Adrenal gland (tissue), 9 donors: ENCODE measurements at regions not wholly inside any gene's neighbourhood (a gene's known extent, or its start where the extent isn't known, plus 50 kb on each side); places are given as distances from the start of the nearest gene placed in this dataset.

Source experiments
- DNase-seq, 7 donors: peaks; one replicate each; pipeline ENCODE4 v3.0.0-alpha.2; 2019 to 2020
- H3K27ac ChIP-seq, 5 donors: fragments of 200-600 bp; sonication (generic) in 4 of 5; 1 replicate in 3 of 5; 2 replicates in 2 of 5; pipeline versions ENCODE4 v1.5.1 to v1.8.0; 2016 to 2020; ENCODE audit warnings: mild to moderate bottlenecking in 1 of 5
- H3K27me3 ChIP-seq: fragments of 200-600 bp; 2 replicates; pipeline ENCODE4 v1.8.0; 2021
- H3K36me3 ChIP-seq, 2 donors: fragments of 200-600 bp; replicated peaks in 1 of 2; 1 replicate in 1 of 2; 2 replicates in 1 of 2; pipeline versions ENCODE4 v1.5.1 to v1.8.0; 2018 to 2022
- H3K4me1 ChIP-seq, 2 donors: fragments of 200-600 bp; replicated peaks in 1 of 2; 1 replicate in 1 of 2; 2 replicates in 1 of 2; pipeline versions ENCODE4 v1.5.1 to v1.8.0; 2018 to 2021
- H3K4me3 ChIP-seq, 4 donors: fragments of 200-600 bp; sonication (generic) in 3 of 4; one replicate each; pipeline ENCODE4 v1.5.1; 2016 to 2018
- H3K9me3 ChIP-seq, 3 donors: fragments of 200-600 bp; sonication (generic) in 1 of 3; replicated peaks in 1 of 3; 1 replicate in 2 of 3; 2 replicates in 1 of 3; pipeline versions ENCODE4 v1.5.1 to v1.8.0; 2016 to 2021
- CTCF ChIP-seq, 6 experiments: fragments of 450-650 bp in 4 of 6; fragments of 200-600 bp in 2 of 6; sonication (generic) in 1 of 6; IDR thresholded peaks; 1 replicate in 5 of 6; 2 replicates in 1 of 6; pipeline versions ENCODE4 v1.5.1 to v1.8.0; 2016 to 2021; ENCODE audit warnings: antibody characterized with exemption in 6 of 6, mild to moderate bottlenecking in 2 of 6, moderate library complexity in 1 of 6
- POLR2A ChIP-seq, 2 donors: fragments of 450-650 bp; IDR thresholded peaks; one replicate each; pipeline ENCODE4 v1.6.1; 2017; ENCODE audit warnings: antibody characterized with exemption in 2 of 2, mild to moderate bottlenecking in 2 of 2, moderate library complexity in 1 of 2
- WGBS, 4 donors: extraction: QIAGEN DNeasy Blood & Tissue Kit in 2 of 4; methylation state at CpG; one replicate each; pipeline versions ENCODE4 v1.1.5 to v1.1.7; 2013 to 2017; 5-methylcytosine and 5-hydroxymethylcytosine counted together
- intact Hi-C, 2 donors: fragments of 100-400 bp; cut with DNase I; formaldehyde crosslinking; loops; one replicate each; pipeline versions ENCODE4 v1.14.1 to v1.15.0; 2022 to 2023
- donor health status: healthy with polysubstance abuse.
- donor health status: Bipolar disorder and iron deficiency.
- donor health status: DM: yes; HTN: yes; CAD: no.
- donor health status: DM: no; HTN: no; CAD: no.
- donor health status: DM: no; HTN: no; CAD: no.

DNA sequence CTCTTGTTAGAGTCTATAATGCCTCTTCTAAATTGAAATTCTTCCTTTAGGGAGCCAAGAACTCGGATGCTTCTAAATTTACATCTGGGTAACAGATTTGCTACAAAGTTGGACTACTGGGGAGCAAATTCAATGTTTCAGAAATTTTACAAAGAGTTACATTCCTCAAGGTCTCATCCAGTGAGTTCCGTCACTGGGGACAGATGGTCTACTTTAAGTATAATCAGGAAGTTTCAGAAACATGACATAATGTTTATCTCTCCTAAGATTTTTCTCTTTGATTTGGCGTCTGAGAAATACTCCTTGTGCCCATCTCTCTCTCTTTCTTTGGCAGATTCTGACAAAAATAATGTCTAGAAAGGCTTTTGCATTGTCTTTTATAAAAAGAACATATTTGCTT lies 81.5 kb upstream of the MBNL2 start:
- WGBS, 4 donors, result 46 to 51% (median 51%) methylated on average over 3 of the region's 3 CpGs
- Histone ChIP-seq H3K4me1 (peaks cover 0 to 17% of the 10 kb centered on the region in 2 donors), H3K4me3 (no peak overlapping the region), H3K36me3 (no peaks in the 10 kb centered on the region), H3K9me3 (no peaks in the 10 kb centered on the region), H3K27ac (no peak overlapping the region), H3K27me3 (no peaks in the 10 kb centered on the region)
- no peak for DNase-seq
- intact Hi-C loops, result no loop called here
- TF ChIP-seq CTCF (IDR thresholded peaks at IDR 0.05), result no peak
- TF ChIP-seq POLR2A (IDR thresholded peaks at IDR 0.05), result no peak

- Histone ChIP-seq H3K9me3 (no peaks in the 10 kb centered on the region), H3K36me3 (no peaks in the 10 kb centered on the region), H3K4me3 (peak overlapping the region in 1 of 4 donors; percentile 49), H3K27me3 (no peaks in the 10 kb centered on the region), H3K4me1 (peaks cover 0 to 17% of the 10 kb centered on the region in 2 donors), H3K27ac (peak overlapping the region in 2 of 5 donors; percentile 35 to 73)
- 56 to 66% (median 62%) methylated on average over 3 of the region's 3 CpGs for WGBS, 4 donors
- no peak for DNase-seq
- TF ChIP-seq POLR2A (IDR thresholded peaks at IDR 0.05), result no peak
- no peak for TF ChIP-seq CTCF (IDR thresholded peaks at IDR 0.05)
- intact Hi-C loops, result no loop called here
Observed at GRCh38 chr13:97141097-97141496, 81.0 kb upstream of the MBNL2 start.

- Histone ChIP-seq H3K27me3 (no peaks in the 10 kb centered on the region), H3K9me3 (no peaks in the 10 kb centered on the region), H3K36me3 (no peaks in the 10 kb centered on the region), H3K4me1 (peaks cover 0 to 17% of the 10 kb centered on the region in 2 donors), H3K27ac (peak overlapping the region in 4 of 5 donors; percentile 35 to 73 (median 56)), H3K4me3 (peak overlapping the region in 2 of 4 donors; percentile 12 to 49)
- 4 to 23% (median 14%) methylated on average over 5 of the region's 5 CpGs for WGBS, 4 donors
- DNase-seq, result peak; percentile 67 to 86 (median 75)
- no peak for TF ChIP-seq CTCF (IDR thresholded peaks at IDR 0.05)
- peak; percentile 37 to 95 for TF ChIP-seq POLR2A (IDR thresholded peaks at IDR 0.05)
- intact Hi-C loops, result no loop called here
Observed at GRCh38 chr13:97141564-97142005, 80.5 kb upstream of the MBNL2 start.

GRCh38 chr13:97142452-97142851 lies 79.7 kb upstream of the MBNL2 start:
- peaks cover 0 to 17% of the 10 kb centered on the region in 2 donors for H3K4me1 ChIP-seq

More at GRCh38 chr13:97142452-97142851, 79.7 kb upstream of the MBNL2 start:
- Histone ChIP-seq H3K9me3 (no peaks in the 10 kb centered on the region), H3K4me3 (peak overlapping the region in 2 of 4 donors; percentile 12 to 49), H3K27me3 (no peaks in the 10 kb centered on the region), H3K36me3 (no peaks in the 10 kb centered on the region), H3K27ac (peak overlapping the region in 4 of 5 donors; percentile 17 to 73 (median 56))
- peak; percentile 57 to 77 (median 66) for DNase-seq
- 26 to 57% (median 37%) methylated on average over 8 of the region's 8 CpGs for WGBS, 4 donors
- intact Hi-C loops, result no loop called here
- TF ChIP-seq POLR2A (IDR thresholded peaks at IDR 0.05) (peak in 1 of 2 donors; percentile 81), CTCF (IDR thresholded peaks at IDR 0.05) (no peak)
